ENCODE measurements at regions not wholly inside any gene's neighbourhood (a gene's known extent, or its start where the extent isn't known, plus 50 kb on each side); places are given as distances from the start of the nearest gene placed in this dataset.

DNA sequence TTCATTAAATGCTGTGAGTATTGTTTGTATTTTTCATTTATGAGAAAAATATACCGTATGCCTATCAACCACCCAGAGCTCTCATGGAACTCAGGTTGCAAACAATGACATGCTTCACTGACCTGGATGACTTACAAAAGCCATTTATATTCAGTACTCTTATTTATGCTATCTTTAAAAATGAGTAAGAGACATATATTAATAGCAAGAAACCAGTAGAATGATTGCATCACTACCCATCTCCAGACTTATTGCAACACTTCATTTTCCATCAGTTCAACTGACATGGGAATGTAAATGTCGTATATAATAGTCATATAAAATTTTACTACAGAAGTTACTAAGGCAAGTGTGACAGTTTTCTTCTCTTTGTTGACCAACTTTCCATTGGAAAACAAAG lies 69.1 kb downstream of the OTP start:
- DNase-seq (ENCODE audit: low read depth): no peak

DNA sequence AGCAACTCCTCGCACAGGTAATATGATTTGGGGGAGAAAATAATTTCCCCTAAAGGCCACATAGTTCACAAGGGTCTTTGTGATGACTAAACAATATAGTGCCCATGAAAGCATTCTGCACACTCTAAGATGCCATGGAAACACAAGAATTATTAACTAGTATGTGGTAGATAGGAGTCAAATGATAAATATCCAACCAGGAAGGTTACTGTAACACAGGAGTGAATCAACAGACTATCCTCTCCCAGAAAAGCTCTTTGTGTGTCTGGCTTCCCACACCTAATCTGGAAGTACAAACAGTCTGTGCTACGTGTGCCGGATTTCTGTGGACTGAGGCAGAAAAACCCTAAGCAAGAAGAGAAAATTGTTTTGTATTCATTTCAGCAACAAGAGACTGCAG lies 70.0 kb downstream of the OTP start:
- no peak for DNase-seq (ENCODE audit: low read depth)

DNA sequence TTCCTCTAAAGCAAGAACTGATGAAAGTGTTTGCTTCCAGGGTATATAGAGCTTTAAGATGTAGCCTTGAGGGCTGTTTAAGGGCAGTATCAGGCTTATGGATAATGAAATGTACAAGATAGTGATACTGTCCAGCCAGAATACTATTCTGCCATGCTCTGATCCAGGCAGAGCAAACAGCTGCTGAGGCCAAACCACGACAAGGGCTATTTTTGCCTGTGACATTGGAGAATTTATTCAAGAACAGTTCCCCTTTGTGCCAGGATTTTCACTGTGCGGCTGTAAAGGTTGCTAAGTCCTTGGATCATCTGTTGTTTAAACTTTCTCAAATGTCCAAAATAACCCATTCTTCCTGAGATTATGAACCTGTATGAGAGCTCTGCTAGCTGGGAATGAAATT lies 70.4 kb downstream of the OTP start:
- no peak for DNase-seq (ENCODE audit: low read depth)

DNA sequence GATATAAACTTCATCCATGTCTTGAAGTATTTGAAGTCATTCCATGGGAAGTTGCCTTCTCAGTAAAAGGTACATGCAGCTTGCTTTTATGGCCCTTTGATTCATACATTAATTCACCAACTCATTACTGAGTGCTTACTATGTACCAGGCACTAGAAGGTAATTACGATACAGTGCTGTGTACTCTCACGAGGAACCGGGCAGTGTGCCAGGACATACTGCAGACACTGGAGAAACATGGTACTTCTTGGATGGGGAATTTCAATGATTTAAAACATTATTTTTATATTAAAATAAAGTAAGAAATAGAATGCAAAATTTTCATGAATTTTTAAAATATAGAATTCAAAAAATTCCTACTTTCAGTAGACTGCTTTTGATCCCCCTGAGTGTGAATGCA lies 71.4 kb upstream of the WDR41 start:
- DNase-seq (ENCODE audit: low read depth): no peak

DNA sequence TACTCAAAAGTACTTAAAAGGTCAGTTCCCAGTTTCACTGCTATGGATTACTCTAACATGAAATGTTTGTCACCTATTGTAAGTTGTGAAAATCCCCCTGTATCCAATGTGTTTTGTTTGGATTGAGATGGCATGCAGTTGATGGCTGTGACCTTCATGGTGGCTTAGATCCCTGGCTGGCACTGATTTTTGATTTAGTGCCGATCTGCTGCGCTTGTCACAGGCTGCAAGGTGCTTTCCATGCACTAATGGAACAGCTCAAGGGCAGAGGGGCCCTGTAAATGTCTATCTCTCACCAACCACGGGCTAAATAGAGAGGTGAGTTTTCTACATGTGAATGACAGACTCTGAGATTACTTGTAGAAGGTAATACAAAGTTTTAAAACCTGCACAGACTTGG lies 69.8 kb upstream of the WDR41 start:
- no peak for DNase-seq (ENCODE audit: low read depth)

DNA sequence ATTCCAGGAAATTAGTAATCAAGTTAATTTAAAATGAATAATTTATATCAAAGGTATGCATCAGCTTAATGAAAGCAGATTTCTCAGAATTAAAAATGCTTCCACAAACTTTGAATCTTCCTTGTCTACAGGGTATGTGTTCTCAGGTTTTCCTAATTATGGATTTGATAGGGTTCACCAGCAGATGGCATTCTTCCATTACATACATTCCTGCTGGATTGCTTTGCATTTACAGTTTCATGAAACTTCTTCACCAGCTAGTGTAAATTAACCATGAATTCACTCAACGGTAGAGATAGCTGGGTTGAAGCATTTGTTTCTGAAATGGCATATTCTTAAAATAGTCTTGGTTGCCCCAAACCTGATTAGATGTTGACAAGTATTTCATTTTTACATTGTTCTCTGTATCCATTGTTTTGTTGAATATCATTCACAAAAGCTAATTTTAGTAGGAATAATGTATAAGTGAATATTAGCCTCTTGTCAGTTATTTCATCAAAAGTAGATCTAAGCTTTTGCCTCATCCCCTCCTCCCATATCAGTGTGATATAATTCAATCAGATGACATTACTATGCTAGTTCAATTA lies 68.7 kb upstream of the WDR41 start:
- peak; percentile 35 for DNase-seq (ENCODE audit: low read depth)

DNA sequence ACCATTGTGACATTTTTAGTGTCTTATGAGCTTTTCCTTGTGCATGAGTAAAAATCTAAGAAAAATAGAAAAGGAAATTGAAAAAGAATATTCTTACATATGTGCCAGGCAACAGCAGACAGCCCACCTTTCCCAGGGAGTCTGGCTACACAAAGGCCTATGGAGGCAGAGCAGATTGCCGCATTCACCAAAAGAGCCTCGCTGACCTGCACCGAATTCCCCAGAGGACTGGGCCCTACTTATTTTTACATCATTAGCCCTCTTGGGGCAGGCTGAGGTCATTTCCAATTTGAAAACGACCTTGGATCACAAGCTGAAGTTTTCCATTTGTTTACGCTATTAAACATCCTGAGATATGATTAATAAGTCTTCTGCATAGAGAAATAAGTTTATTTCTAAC lies 66.2 kb upstream of the WDR41 start:
- DNase-seq (ENCODE audit: low read depth): no peak

DNA sequence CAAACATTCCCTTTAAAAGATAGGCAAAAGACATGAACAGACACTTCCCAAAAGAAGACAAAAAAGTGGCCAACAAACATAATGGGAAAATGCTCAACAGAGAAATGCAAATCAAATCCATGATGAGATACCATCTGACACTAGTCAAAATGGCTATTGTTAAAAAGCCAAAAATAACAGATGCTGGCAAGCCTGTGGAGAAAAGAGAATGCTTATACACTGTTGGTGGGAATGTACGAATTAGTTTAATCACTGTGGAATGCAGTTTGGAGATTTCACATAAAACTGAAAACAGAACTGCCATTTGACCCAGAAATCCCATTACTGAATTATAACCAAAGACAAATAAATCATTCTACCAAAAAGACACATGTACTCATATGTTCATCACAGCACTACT lies 58.3 kb upstream of the WDR41 start:
- no peak for DNase-seq (ENCODE audit: low read depth)

DNA sequence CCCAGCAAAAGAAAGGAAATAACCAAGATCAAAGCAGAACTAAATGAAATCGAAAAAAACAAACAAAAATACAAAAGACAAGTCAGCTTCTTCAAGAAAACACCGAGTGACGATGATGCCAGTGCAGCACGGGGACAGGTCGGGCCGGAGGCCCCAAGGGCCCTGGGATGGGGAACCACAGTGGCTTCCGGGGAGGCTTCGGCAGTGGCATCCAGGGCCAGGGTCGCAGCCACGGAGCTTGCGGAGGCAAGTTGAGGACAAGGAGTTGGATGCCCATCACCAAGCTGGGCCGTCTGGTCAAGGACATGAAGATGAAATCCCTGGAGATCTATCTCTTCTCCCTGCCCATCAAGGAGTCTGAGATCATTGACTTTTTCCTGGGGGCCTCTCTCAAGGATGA lies 53.2 kb upstream of the WDR41 start:
- DNase-seq (ENCODE audit: low read depth): no peak
